Mammary epithelial cell (primary cell): ENCODE measurements at regions not wholly inside any gene's neighbourhood (a gene's known extent, or its start where the extent isn't known, plus 50 kb on each side); places are given as distances from the start of the nearest gene placed in this dataset.

Experiments used
- CTCF ChIP-seq, 2 donors: IDR thresholded peaks in 1 of 2; conservative IDR thresholded peaks in 1 of 2; 2 replicates each; pipeline ENCODE4 v1.5.1; 2011 to 2012; ENCODE audit warnings: inconsistent platforms in 2 of 2, low read length in 2 of 2, mild to moderate bottlenecking in 2 of 2, control low read depth in 1 of 2, low read depth in 1 of 2; ENCODE audit not compliant: insufficient read depth in 1 of 2; ENCODE audit errors: extremely low read depth in 1 of 2
- EZH2 ChIP-seq: IDR thresholded peaks from 2 replicates; pipeline ENCODE4 v1.6.1; 2012; ENCODE audit warnings: low read length, inconsistent platforms, borderline replicate concordance

GRCh38 chr14:26873362-26873960 lies 275.6 kb upstream of the NOVA1 start:
- no peak for TF ChIP-seq CTCF (conservative IDR thresholded peaks at IDR 0.05 in 1 of 2, IDR thresholded peaks at IDR 0.05 in 1 of 2; ENCODE audit: extremely low read depth in 1 of 2, insufficient read depth in 1 of 2, low read depth in 1 of 2, low read length in 2 of 2)
- TF ChIP-seq EZH2: no peak
